ENCODE measurements at regions not wholly inside any gene's neighbourhood (a gene's known extent, or its start where the extent isn't known, plus 50 kb on each side); places are given as distances from the start of the nearest gene placed in this dataset.
A peak's percentile ranks its signal among the peaks of the same experiment; 100 is the strongest.

DNA sequence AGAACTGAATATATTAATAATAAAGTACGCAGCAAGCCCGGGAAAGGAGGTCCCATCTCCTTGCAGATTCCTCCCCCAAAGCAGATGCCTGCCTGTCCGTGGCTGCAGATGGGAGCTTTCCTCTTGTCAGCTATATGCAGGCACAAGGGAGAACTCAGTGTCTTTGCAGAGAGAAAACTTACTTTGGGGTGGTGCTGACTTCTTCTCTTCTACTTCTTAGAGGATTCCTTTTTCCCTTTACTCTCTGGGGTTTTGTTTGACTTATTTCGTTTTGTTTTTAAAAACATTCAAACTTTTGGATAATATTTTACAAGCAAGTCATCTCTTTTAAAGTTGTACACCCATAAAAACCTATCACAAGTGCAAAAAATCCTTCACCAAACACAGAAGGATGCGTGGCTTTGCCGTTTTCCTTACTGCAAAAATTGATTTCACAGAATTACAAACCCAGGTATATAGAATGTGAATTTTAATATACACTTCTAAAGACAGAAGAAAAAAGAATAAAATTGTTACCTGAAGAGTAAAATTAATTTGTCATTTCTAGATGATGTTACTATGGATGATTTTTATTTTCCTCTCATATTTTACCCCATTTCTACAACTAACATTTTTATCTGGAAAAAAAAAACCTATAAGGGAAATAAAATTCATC lies 65.3 kb upstream of the IGF1R start:
- Histone ChIP-seq H3K4me3 (no peak overlapping the region), H3K27ac (no peak overlapping the region), H3K4me1 (peaks cover 0 to 11% (median 9%) of the 10 kb centered on the region in 4 donors), H3K36me3 (no peaks in the 10 kb centered on the region), H3K9me3 (no peaks in the 10 kb centered on the region), H3K27me3 (peaks cover 0 to 12% (median 5%) of the 10 kb centered on the region in 3 donors)
- intact Hi-C loops (cut with DNase I), result no loop called here
- no peak for DNase-seq
- TF ChIP-seq POLR2AphosphoS5 (IDR thresholded peaks at IDR 0.05) (peak in 1 of 4 donors; percentile 42), EP300 (IDR thresholded peaks at IDR 0.05) (no peak)
- TF ChIP-seq, protein P1, sequence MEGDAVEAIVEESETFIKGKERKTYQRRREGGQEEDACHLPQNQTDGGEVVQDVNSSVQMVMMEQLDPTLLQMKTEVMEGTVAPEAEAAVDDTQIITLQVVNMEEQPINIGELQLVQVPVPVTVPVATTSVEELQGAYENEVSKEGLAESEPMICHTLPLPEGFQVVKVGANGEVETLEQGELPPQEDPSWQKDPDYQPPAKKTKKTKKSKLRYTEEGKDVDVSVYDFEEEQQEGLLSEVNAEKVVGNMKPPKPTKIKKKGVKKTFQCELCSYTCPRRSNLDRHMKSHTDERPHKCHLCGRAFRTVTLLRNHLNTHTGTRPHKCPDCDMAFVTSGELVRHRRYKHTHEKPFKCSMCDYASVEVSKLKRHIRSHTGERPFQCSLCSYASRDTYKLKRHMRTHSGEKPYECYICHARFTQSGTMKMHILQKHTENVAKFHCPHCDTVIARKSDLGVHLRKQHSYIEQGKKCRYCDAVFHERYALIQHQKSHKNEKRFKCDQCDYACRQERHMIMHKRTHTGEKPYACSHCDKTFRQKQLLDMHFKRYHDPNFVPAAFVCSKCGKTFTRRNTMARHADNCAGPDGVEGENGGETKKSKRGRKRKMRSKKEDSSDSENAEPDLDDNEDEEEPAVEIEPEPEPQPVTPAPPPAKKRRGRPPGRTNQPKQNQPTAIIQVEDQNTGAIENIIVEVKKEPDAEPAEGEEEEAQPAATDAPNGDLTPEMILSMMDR (IDR thresholded peaks at IDR 0.05), result no peak
- WGBS, 2 donors, result 27 to 59% methylated on average over 6 of the region's 6 CpGs

DNA sequence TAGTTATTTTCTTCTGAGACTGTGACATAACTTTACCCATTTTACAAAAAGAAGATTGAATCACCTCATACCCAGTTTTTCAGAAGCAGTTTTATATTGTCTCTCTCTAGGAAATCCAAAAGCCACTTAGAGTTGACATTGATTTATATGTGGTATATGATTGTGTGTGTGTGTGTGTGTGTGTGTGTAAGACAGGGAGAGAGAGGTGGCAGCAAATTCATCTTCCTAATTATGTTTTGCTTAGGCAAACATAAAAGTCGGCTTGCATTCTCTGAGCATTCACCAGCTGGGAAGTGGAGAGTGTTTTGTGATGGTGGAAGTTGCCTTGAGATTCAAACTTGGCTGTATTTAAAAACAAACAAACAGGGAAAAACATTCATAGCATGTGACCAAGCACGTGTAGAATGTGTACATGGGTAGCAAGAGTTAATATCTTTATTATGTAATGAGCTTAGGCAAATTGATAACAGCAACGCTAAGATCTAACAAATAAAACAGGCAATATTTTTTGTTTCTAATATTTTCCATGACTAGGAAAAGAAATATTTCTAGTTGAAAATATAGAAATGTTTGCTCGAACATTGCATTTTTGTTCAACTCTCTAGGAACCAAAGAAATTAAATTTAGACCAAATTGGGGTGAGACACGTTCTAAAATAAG lies 64.4 kb upstream of the IGF1R start:
- WGBS, 2 donors, result 25 to 44% methylated on average over 5 of the region's 5 CpGs
- DNase-seq, result no peak
- H3K27me3 ChIP-seq, result peaks cover 0 to 12% (median 5%) of the 10 kb centered on the region in 3 donors
- intact Hi-C loops (cut with DNase I), result no loop called here
- H3K9me3 ChIP-seq, result no peaks in the 10 kb centered on the region
- H3K36me3 ChIP-seq, result no peaks in the 10 kb centered on the region
- TF ChIP-seq POLR2AphosphoS5 (IDR thresholded peaks at IDR 0.05) (no peak), POLR2A (IDR thresholded peaks at IDR 0.05) (no peak), EP300 (IDR thresholded peaks at IDR 0.05) (no peak)
- TF ChIP-seq, protein P1 (IDR thresholded peaks at IDR 0.05), result no peak
- no peak overlapping the region for H3K4me3 ChIP-seq
- H3K4me1 ChIP-seq, result peaks cover 0 to 11% (median 9%) of the 10 kb centered on the region in 4 donors
- H3K27ac ChIP-seq, result no peak overlapping the region

DNA sequence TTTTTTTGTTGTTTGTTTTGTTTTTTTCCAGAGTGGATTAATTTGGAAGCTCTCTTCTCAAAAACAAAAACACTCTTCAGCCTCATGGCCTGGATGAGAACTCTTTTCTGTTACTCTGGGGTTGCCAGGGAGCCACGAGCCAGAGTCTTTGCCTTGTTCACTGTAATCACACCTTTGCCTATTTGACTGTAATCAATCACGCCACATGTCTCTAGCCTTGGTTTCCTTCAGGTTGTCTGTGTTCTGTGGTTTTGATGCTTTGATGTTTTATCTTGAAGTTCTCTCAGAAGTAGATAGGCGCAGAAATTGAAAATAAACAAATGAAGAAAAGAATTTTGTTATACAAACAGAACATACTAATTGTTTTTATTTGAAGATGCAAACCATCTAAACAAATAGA lies 62.3 kb upstream of the IGF1R start:
- Histone ChIP-seq H3K4me1 (peaks cover 0 to 7% (median 2%) of the 10 kb centered on the region in 4 donors), H3K27me3 (peaks cover 0 to 5% (median under 1%) of the 10 kb centered on the region in 3 donors), H3K4me3 (no peak overlapping the region), H3K9me3 (no peaks in the 10 kb centered on the region), H3K27ac (no peak overlapping the region), H3K36me3 (no peaks in the 10 kb centered on the region)
- no peak for DNase-seq
- TF ChIP-seq, protein P1 (IDR thresholded peaks at IDR 0.05), result no peak
- 60 to 67% methylated on average over 3 of the region's 3 CpGs for WGBS, 2 donors
- intact Hi-C loops (cut with DNase I), result no loop called here

DNA sequence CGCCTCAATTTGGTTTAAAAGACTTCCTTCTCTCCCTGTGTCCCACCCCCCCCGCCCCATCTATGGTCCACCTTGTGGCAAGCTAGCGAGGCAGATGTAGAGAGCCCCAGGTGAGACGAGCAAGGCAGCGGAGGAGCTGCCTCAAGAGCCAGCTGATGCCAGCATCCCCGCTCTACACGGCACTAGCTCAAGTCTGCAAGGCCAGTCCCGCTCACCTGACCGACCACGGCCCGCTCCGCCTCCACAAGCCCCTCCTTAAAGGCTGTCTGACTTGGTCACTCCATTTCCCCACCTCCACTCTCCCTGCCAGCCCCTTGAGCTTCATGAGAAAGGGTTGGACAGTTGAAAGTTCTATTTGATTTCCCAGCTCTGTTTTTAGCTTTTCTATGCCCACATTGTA lies 56.2 kb upstream of the IGF1R start:
- no peak for DNase-seq
- Histone ChIP-seq H3K36me3 (no peaks in the 10 kb centered on the region), H3K4me3 (no peak overlapping the region), H3K4me1 (peaks cover 0 to 19% (median 10%) of the 10 kb centered on the region in 4 donors), H3K9me3 (no peaks in the 10 kb centered on the region), H3K27me3 (no peaks in the 10 kb centered on the region), H3K27ac (no peak overlapping the region)
- intact Hi-C loops (cut with DNase I), result no loop called here
- WGBS, 2 donors, result 80 to 82% methylated on average over 11 to 12 of the region's 12 CpGs
- TF ChIP-seq, protein P1 (IDR thresholded peaks at IDR 0.05), result no peak
- TF ChIP-seq EP300 (IDR thresholded peaks at IDR 0.05) (no peak), POLR2A (IDR thresholded peaks at IDR 0.05) (no peak), POLR2AphosphoS5 (IDR thresholded peaks at IDR 0.05) (no peak)

Data from sigmoid colon (tissue), 6 donors.